ENCODE measurements at regions not wholly inside any gene's neighbourhood (a gene's known extent, or its start where the extent isn't known, plus 50 kb on each side); places are given as distances from the start of the nearest gene placed in this dataset.

- TF ChIP-seq, protein P1, sequence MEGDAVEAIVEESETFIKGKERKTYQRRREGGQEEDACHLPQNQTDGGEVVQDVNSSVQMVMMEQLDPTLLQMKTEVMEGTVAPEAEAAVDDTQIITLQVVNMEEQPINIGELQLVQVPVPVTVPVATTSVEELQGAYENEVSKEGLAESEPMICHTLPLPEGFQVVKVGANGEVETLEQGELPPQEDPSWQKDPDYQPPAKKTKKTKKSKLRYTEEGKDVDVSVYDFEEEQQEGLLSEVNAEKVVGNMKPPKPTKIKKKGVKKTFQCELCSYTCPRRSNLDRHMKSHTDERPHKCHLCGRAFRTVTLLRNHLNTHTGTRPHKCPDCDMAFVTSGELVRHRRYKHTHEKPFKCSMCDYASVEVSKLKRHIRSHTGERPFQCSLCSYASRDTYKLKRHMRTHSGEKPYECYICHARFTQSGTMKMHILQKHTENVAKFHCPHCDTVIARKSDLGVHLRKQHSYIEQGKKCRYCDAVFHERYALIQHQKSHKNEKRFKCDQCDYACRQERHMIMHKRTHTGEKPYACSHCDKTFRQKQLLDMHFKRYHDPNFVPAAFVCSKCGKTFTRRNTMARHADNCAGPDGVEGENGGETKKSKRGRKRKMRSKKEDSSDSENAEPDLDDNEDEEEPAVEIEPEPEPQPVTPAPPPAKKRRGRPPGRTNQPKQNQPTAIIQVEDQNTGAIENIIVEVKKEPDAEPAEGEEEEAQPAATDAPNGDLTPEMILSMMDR (IDR thresholded peaks at IDR 0.05; ENCODE audit: low read depth, low read length), result no peak
- no peaks in the 10 kb centered on the region for H3K36me3 ChIP-seq
- H3K27me3 ChIP-seq (ENCODE audit: insufficient read depth, low read depth, severe bottlenecking), result no peaks in the 10 kb centered on the region
- no peaks in the 10 kb centered on the region for H3K9me3 ChIP-seq (ENCODE audit: severe bottlenecking)
- no peak overlapping the region for H3K27ac ChIP-seq
- no peak overlapping the region for H3K4me3 ChIP-seq (ENCODE audit: low read depth, low read length)
- DNase-seq, result no peak
These were observed 656.7 kb downstream of the SLC16A7 start for GRCh38 chr12:60252359-60253096.

DNA sequence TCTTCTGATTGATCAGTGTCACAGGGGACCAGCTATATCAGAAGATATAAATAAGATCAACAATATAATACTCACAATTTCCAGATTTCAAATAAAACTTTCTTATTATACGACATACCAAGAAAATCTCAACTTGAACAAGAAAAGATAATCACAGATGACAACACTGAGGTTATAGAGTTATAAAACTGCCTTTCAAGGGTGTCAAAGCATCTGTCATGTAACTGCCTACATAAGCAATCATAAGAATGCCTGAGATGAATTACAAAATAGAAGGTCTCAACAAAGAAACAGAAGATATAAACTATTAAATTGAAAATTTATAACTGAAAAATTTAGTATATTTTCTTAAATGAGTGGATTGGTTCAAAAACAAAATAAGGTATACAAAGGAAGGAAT is 659.2 kb downstream of the SLC16A7 start:
- TF ChIP-seq, protein P1 (IDR thresholded peaks at IDR 0.05; ENCODE audit: low read depth, low read length), result no peak

GRCh38 chr12:60257063-60257462 is 661.2 kb downstream of the SLC16A7 start:
- TF ChIP-seq, protein P1 (IDR thresholded peaks at IDR 0.05; ENCODE audit: low read depth, low read length), result 0 out of 2 replicates have a peak, but pooled peaks have one; percentile 9
- H3K4me3 ChIP-seq (ENCODE audit: low read depth, low read length), result no peak overlapping the region
- no peak for DNase-seq
- no peaks in the 10 kb centered on the region for H3K36me3 ChIP-seq
- no peak overlapping the region for H3K27ac ChIP-seq
- H3K9me3 ChIP-seq (ENCODE audit: severe bottlenecking), result no peaks in the 10 kb centered on the region
- H3K27me3 ChIP-seq (ENCODE audit: insufficient read depth, low read depth, severe bottlenecking), result no peaks in the 10 kb centered on the region

More for the DNA sequence above, 659.2 kb downstream of the SLC16A7 start:
- DNase-seq, result no peak
- no peaks in the 10 kb centered on the region for H3K27me3 ChIP-seq (ENCODE audit: insufficient read depth, low read depth, severe bottlenecking)
- no peaks in the 10 kb centered on the region for H3K9me3 ChIP-seq (ENCODE audit: severe bottlenecking)
- no peak overlapping the region for H3K4me3 ChIP-seq (ENCODE audit: low read depth, low read length)
- H3K36me3 ChIP-seq, result no peaks in the 10 kb centered on the region
- no peak overlapping the region for H3K27ac ChIP-seq

DNA sequence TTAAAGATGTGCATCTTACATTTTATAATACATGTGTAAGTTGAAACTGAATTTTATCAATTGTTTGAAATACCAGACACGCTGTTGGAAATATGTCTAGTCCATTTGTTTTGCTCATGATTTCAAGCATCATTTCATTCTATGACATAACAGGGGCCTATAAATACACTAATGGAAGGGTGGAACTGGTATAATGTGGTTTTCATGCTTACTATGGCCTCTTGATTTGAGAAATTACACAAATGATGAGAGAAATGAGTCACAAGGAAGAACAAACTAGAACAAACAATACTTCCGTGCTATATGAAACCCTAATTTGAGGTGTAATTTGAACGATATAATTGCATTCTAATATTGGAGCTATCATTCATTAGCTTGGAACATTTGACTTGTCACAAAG is 663.4 kb downstream of the SLC16A7 start:
- no peaks in the 10 kb centered on the region for H3K9me3 ChIP-seq (ENCODE audit: severe bottlenecking)
- TF ChIP-seq, protein P1 (IDR thresholded peaks at IDR 0.05; ENCODE audit: low read depth, low read length), result no peak
- H3K27ac ChIP-seq, result no peak overlapping the region
- H3K36me3 ChIP-seq, result no peaks in the 10 kb centered on the region
- H3K4me3 ChIP-seq (ENCODE audit: low read depth, low read length), result no peak overlapping the region
- DNase-seq, result no peak
- H3K27me3 ChIP-seq (ENCODE audit: insufficient read depth, low read depth, severe bottlenecking), result no peaks in the 10 kb centered on the region

DNA sequence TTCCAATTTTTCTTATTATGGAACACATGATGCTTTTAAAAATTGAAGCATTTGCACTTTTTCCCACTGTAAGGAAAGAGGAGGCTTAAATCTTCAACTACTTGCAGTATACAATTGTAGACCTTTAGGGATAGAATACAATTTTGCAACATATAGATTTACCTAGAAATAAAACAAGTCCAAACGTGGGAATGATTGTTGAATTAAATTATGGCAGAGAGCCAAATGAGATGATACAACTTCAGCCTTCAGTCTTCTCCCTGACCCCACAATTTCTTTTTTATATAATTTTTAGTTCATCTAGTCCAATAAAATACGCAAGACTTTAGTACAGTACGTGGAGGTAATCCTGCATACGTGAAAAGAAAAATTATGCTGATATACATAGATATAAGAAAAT is 666.5 kb downstream of the SLC16A7 start:
- no peaks in the 10 kb centered on the region for H3K9me3 ChIP-seq (ENCODE audit: severe bottlenecking)
- TF ChIP-seq, protein P1 (IDR thresholded peaks at IDR 0.05; ENCODE audit: low read depth, low read length), result no peak
- H3K4me3 ChIP-seq (ENCODE audit: low read depth, low read length), result no peak overlapping the region
- no peaks in the 10 kb centered on the region for H3K27me3 ChIP-seq (ENCODE audit: insufficient read depth, low read depth, severe bottlenecking)
- H3K27ac ChIP-seq, result no peak overlapping the region
- no peaks in the 10 kb centered on the region for H3K36me3 ChIP-seq
- DNase-seq, result no peak

DNA sequence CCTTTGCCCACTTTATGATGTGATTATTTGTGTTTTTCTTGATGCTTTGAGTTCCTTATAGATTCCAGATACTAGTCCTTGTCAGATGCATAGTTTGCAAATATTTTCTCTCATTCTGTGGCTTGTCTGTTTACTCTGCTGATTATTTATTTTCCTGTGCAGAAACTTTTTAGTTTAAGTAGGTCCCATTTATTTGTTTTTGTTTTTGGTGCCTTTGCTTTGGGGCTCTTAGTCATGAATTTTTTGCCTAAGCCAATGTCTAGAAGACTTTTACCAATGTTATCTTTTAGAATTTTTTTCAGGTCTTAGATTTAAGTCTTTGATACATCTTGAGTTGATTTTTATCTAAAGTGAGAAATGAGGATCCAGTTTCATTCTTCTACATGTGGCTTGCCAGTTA is 667.3 kb downstream of the SLC16A7 start:
- H3K27me3 ChIP-seq (ENCODE audit: insufficient read depth, low read depth, severe bottlenecking), result no peaks in the 10 kb centered on the region
- no peak for DNase-seq
- TF ChIP-seq, protein P1 (IDR thresholded peaks at IDR 0.05; ENCODE audit: low read depth, low read length), result no peak
- H3K4me3 ChIP-seq (ENCODE audit: low read depth, low read length), result no peak overlapping the region
- H3K27ac ChIP-seq, result no peak overlapping the region
- H3K36me3 ChIP-seq, result no peaks in the 10 kb centered on the region
- H3K9me3 ChIP-seq (ENCODE audit: severe bottlenecking), result no peaks in the 10 kb centered on the region

All from WERI-Rb-1 (cell line).